H1 (cell line): ENCODE measurements at regions not wholly inside any gene's neighbourhood (a gene's known extent, or its start where the extent isn't known, plus 50 kb on each side); places are given as distances from the start of the nearest gene placed in this dataset.

Source experiments
- CTCF ChIA-PET: fragments of 300-600 bp; sonication (Branson Sonifier 250); formaldehyde crosslinking; loops from one replicate; lab custom pipeline; 2021; ENCODE audit not compliant: partially characterized antibody; lab: Charles Lee
- POLR2A ChIA-PET: fragments of 300-600 bp; sonication (Branson Sonifier 250); formaldehyde crosslinking; loops from one replicate; lab custom pipeline; 2021; ENCODE audit warnings: inconsistent platforms; ENCODE audit not compliant: partially characterized antibody; lab: Charles Lee
- DNase-seq, 2 experiments: peaks; one replicate each; pipeline versions ENCODE4 v3.0.0 to v3.0.0-alpha.2; 2010 to 2022; ENCODE audit warnings: low spot score in 2 of 2, low read depth in 1 of 2, mixed read lengths in 1 of 2
- FAIRE-seq: peaks from 2 replicates; lab custom pipeline; 2011; peaks lifted over from hg19 to GRCh38; lab: Jason Lieb, UNC
- H2AFZ ChIP-seq: 2 replicates; pipeline ENCODE4 v1.8.1; 2012; ENCODE audit warnings: low read length, inconsistent platforms
- H2AK5ac ChIP-seq: 2 replicates; pipeline ENCODE4 v1.6.1; 2013; ENCODE audit warnings: low read depth, low read length
- H2BK120ac ChIP-seq: replicated peaks from 2 replicates; pipeline ENCODE3; 2013; ENCODE audit warnings: low read depth, low read length, inconsistent platforms
- H2BK12ac ChIP-seq: 2 replicates; pipeline ENCODE4 v1.6.1; 2013; ENCODE audit warnings: low read depth, low read length
- H2BK15ac ChIP-seq: 2 replicates; pipeline ENCODE4 v1.6.1; 2013; ENCODE audit warnings: low read length
- H2BK20ac ChIP-seq: 2 replicates; pipeline ENCODE4 v1.6.1; 2013; ENCODE audit warnings: low read length
- H2BK5ac ChIP-seq: 2 replicates; pipeline ENCODE4 v1.6.1; 2013; ENCODE audit warnings: low read depth, low read length
- H3K14ac ChIP-seq: 2 replicates; pipeline ENCODE4 v1.6.1; 2013; ENCODE audit warnings: inconsistent platforms; ENCODE audit not compliant: insufficient read length
- H3K18ac ChIP-seq: 2 replicates; pipeline ENCODE4 v1.6.1; 2013; ENCODE audit warnings: low read length; ENCODE audit errors: extremely low read depth
- H3K23ac ChIP-seq: 2 replicates; pipeline ENCODE4 v1.6.1; 2013; ENCODE audit warnings: inconsistent platforms; ENCODE audit not compliant: insufficient read length
- H3K23me2 ChIP-seq: 2 replicates; pipeline ENCODE4 v1.6.1; 2013; ENCODE audit warnings: low read depth, low read length
- H3K27ac ChIP-seq: 2 replicates; pipeline ENCODE4 v1.6.1; 2011; ENCODE audit warnings: low read depth, low read length, inconsistent platforms
- H3K27me3 ChIP-seq, 4 experiments: replicated peaks in 1 of 4; 1 replicate in 1 of 4; 2 replicates in 3 of 4; pipeline versions ENCODE4 v1.6.1 to v1.8.1; 2011 to 2013; ENCODE audit warnings: low read length in 3 of 4, mild to moderate bottlenecking in 3 of 4, inconsistent platforms in 2 of 4, mixed read lengths in 2 of 4, moderate library complexity in 1 of 4; ENCODE audit not compliant: control insufficient read depth in 3 of 4, insufficient read depth in 3 of 4; ENCODE audit errors: extremely low read depth in 1 of 4
- H3K36me3 ChIP-seq, 4 experiments: 2 replicates each; pipeline versions ENCODE4 v1.6.1 to v1.8.1; 2011 to 2013; ENCODE audit warnings: mild to moderate bottlenecking in 4 of 4, low read length in 3 of 4, moderate library complexity in 2 of 4, control low read depth in 1 of 4, inconsistent platforms in 1 of 4; ENCODE audit not compliant: insufficient read depth in 4 of 4, control insufficient read depth in 2 of 4
- H3K4ac ChIP-seq: replicated peaks from 2 replicates; pipeline ENCODE3; 2013; ENCODE audit warnings: low read length, low read depth, mixed read lengths, inconsistent platforms; ENCODE audit not compliant: insufficient read length
- H3K4me1 ChIP-seq, 4 experiments: replicated peaks in 1 of 4; 1 replicate in 1 of 4; 2 replicates in 3 of 4; pipeline versions ENCODE4 v1.6.1 to v1.8.1; 2011 to 2013; ENCODE audit warnings: low read length in 3 of 4, inconsistent platforms in 2 of 4, mixed read lengths in 1 of 4; ENCODE audit not compliant: insufficient read depth in 4 of 4, control insufficient read depth in 3 of 4
- H3K4me2 ChIP-seq, 2 experiments: 2 replicates each; pipeline versions ENCODE4 v1.6.1 to v1.8.1; 2011 to 2013; ENCODE audit warnings: low read depth in 2 of 2, low read length in 2 of 2, control low read depth in 1 of 2, inconsistent platforms in 1 of 2, mild to moderate bottlenecking in 1 of 2; ENCODE audit not compliant: insufficient read depth in 1 of 2
- H3K4me3 ChIP-seq, 4 experiments: fragments of 200-600, 300-600 bp in 1 of 4; sonication (generic), shearing (Covaris generic), sonication (Bioruptor Twin) in 1 of 4; 2 replicates each; pipeline versions ENCODE4 v1.5.1 to v1.8.1; 2011 to 2016; ENCODE audit warnings: low read length in 4 of 4, low read depth in 3 of 4, control low read depth in 2 of 4, inconsistent platforms in 2 of 4, mild to moderate bottlenecking in 2 of 4, mixed read lengths in 1 of 4, moderate library complexity in 1 of 4; ENCODE audit not compliant: insufficient read depth in 2 of 4; ENCODE audit errors: extremely low read depth in 1 of 4
- H3K56ac ChIP-seq: replicated peaks from 2 replicates; pipeline ENCODE3; 2013; ENCODE audit warnings: low read depth, mild to moderate bottlenecking, mixed read lengths, low read length, inconsistent platforms; ENCODE audit not compliant: insufficient read length
- H3K79me1 ChIP-seq: 2 replicates; pipeline ENCODE4 v1.6.1; 2013; ENCODE audit warnings: low read depth, low read length, control low read depth
- H3K79me2 ChIP-seq, 2 experiments: 2 replicates each; pipeline versions ENCODE4 v1.6.1 to v1.8.1; 2012 to 2013; ENCODE audit warnings: low read length in 2 of 2, mild to moderate bottlenecking in 2 of 2, inconsistent platforms in 1 of 2; ENCODE audit not compliant: insufficient read depth in 2 of 2, control insufficient read depth in 1 of 2
- H3K9ac ChIP-seq, 4 experiments: replicated peaks in 1 of 4; 1 replicate in 1 of 4; 2 replicates in 3 of 4; pipeline versions ENCODE4 v1.6.1 to v1.8.1; 2011 to 2013; ENCODE audit warnings: low read depth in 3 of 4, low read length in 3 of 4, control low read depth in 2 of 4, mild to moderate bottlenecking in 2 of 4, moderate library complexity in 2 of 4, inconsistent platforms in 1 of 4; ENCODE audit errors: extremely low read depth in 1 of 4
- H3K9me3 ChIP-seq, 2 experiments: 2 replicates each; pipeline versions ENCODE4 v1.6.1 to v1.8.1; 2012 to 2013; ENCODE audit warnings: mild to moderate bottlenecking in 2 of 2, moderate library complexity in 2 of 2, control low read depth in 1 of 2, inconsistent platforms in 1 of 2, low read depth in 1 of 2, low read length in 1 of 2, mixed read lengths in 1 of 2; ENCODE audit not compliant: insufficient read depth in 2 of 2
- H4K20me1 ChIP-seq, 2 experiments: replicated peaks in 1 of 2; 2 replicates each; pipeline versions ENCODE3 to v1.8.1; 2011 to 2013; ENCODE audit warnings: inconsistent platforms in 2 of 2, low read length in 2 of 2, mild to moderate bottlenecking in 1 of 2; ENCODE audit not compliant: insufficient read depth in 2 of 2, control insufficient read depth in 1 of 2
- H4K5ac ChIP-seq: 2 replicates; pipeline ENCODE4 v1.6.1; 2013; ENCODE audit warnings: low read length, low read depth, mixed read lengths, inconsistent platforms; ENCODE audit not compliant: insufficient read length
- H4K8ac ChIP-seq: 2 replicates; pipeline ENCODE4 v1.8.0; 2013; ENCODE audit warnings: mild to moderate bottlenecking, moderate library complexity, low read length, inconsistent platforms; ENCODE audit not compliant: insufficient read depth; ENCODE audit errors: extremely low read depth
- H4K91ac ChIP-seq: replicated peaks from 2 replicates; pipeline ENCODE3; 2013; ENCODE audit warnings: low read length, mixed read lengths, inconsistent platforms; ENCODE audit not compliant: insufficient read length
- BACH1 ChIP-seq: IDR thresholded peaks from 2 replicates; pipeline ENCODE4 v1.6.1; 2012; ENCODE audit warnings: low read length, improper control_type of control experiment
- BCL11A ChIP-seq, 2 experiments: IDR thresholded peaks; one replicate each; pipeline ENCODE4 v1.6.1; 2011; ENCODE audit warnings: low read depth in 2 of 2, low read length in 2 of 2, mild to moderate bottlenecking in 2 of 2
- CEBPB ChIP-seq: IDR thresholded peaks from 2 replicates; pipeline ENCODE4 v1.6.1; 2012; ENCODE audit warnings: low read depth, low read length
- CHD2 ChIP-seq: IDR thresholded peaks from 2 replicates; pipeline ENCODE4 v1.6.1; 2012; ENCODE audit warnings: low read length, improper control_type of control experiment
- CTBP2 ChIP-seq: IDR thresholded peaks from 2 replicates; pipeline ENCODE4 v1.7.0; 2011; ENCODE audit warnings: borderline replicate concordance, mild to moderate bottlenecking, moderate library complexity, mixed read lengths, low read length; ENCODE audit not compliant: insufficient read depth, insufficient read length
- EGR1 ChIP-seq: IDR thresholded peaks from 2 replicates; pipeline ENCODE4 v1.6.1; 2011; ENCODE audit warnings: low read depth, low read length, borderline replicate concordance
- GABPA ChIP-seq: IDR thresholded peaks from 2 replicates; pipeline ENCODE4 v1.6.1; 2011; ENCODE audit warnings: mild to moderate bottlenecking, low read length, moderate library complexity, borderline replicate concordance; ENCODE audit not compliant: insufficient read depth
- GTF2F1 ChIP-seq: IDR thresholded peaks from 2 replicates; pipeline ENCODE4 v1.6.1; 2012; ENCODE audit warnings: low read depth, low read length, improper control_type of control experiment, borderline replicate concordance
- KDM1A ChIP-seq: fragments of 200-600, 300-600 bp; sonication (generic); IDR thresholded peaks from 2 replicates; pipeline ENCODE4 v1.7.1; 2016; ENCODE audit warnings: mild to moderate bottlenecking, low read length, borderline replicate concordance
- KDM4A ChIP-seq: IDR thresholded peaks from one replicate; pipeline ENCODE4 v1.7.1; 2012; ENCODE audit warnings: low read depth, mild to moderate bottlenecking, moderate library complexity, low read length, inconsistent platforms; ENCODE audit not compliant: severe bottlenecking
- MAX ChIP-seq: IDR thresholded peaks from 2 replicates; pipeline ENCODE4 v1.6.1; 2012; ENCODE audit warnings: inconsistent platforms
- SP4 ChIP-seq: IDR thresholded peaks from 2 replicates; pipeline ENCODE4 v1.6.1; 2012; ENCODE audit warnings: low read length, inconsistent platforms
- USF2 ChIP-seq: IDR thresholded peaks from 2 replicates; pipeline ENCODE4 v1.6.1; 2011; ENCODE audit warnings: low read length, improper control_type of control experiment
- WGBS, 2 experiments: shearing (Covaris generic) in 1 of 2; methylation state at CpG; one replicate each; pipeline versions ENCODE4 v1.1.6 to v1.1.7; 2013 to 2015; ENCODE audit warnings: low lambda C conversion rate in 2 of 2, mixed read lengths in 2 of 2, inconsistent platforms in 1 of 2, low coverage in 1 of 2, missing lambda C conversion rate in 1 of 2; ENCODE audit not compliant: insufficient replicate concordance in 2 of 2, insufficient coverage in 1 of 2, insufficient read length in 1 of 2; ENCODE audit errors: extremely low coverage in 1 of 2, missing lambda C conversion rate in 1 of 2; 5-methylcytosine and 5-hydroxymethylcytosine counted together

GRCh38 chr5:33257807-33258429 is 182.8 kb upstream of the TARS1 start:
- CTCF ChIA-PET: no interaction called here
- no peak overlapping the region for H4K5ac ChIP-seq
- TF ChIP-seq GTF2F1 (no peak), MAX (no peak), KDM1A (no peak), CEBPB (no peak), SP4 (no peak), GABPA (no peak), BACH1 (no peak), KDM4A (no peak), CHD2 (no peak), CTBP2 (no peak), USF2 (no peak), EGR1 (no peak), BCL11A (IDR thresholded peaks at IDR 0.05; ENCODE audit: low read depth in 2 of 2, low read length in 2 of 2) (no peak)

More at GRCh38 chr5:33257807-33258429, 182.8 kb upstream of the TARS1 start:
- Histone ChIP-seq H3K9me3 (no peaks in the 10 kb centered on the region), H3K4ac (no peak overlapping the region), H3K4me1 (no peaks in the 10 kb centered on the region), H3K4me3 (no peak overlapping the region), H3K23ac (no peak overlapping the region), H3K27me3 (no peaks in the 10 kb centered on the region), H4K91ac (no peak overlapping the region), H2BK5ac (no peak overlapping the region), H2BK12ac (no peak overlapping the region), H2AK5ac (no peak overlapping the region), H3K27ac (no peak overlapping the region), H2BK15ac (no peak overlapping the region), H2AFZ (peak overlapping the region; percentile 57; the same call in 1 of the 2 replicates), H3K4me2 (no peak overlapping the region), H3K79me2 (no peaks in the 10 kb centered on the region), H4K20me1 (no peaks in the 10 kb centered on the region), H2BK20ac (no peak overlapping the region), H3K36me3 (no peaks in the 10 kb centered on the region), H3K56ac (no peak overlapping the region), H3K9ac (no peak overlapping the region), H3K79me1 (no peaks in the 10 kb centered on the region), H3K14ac (no peak overlapping the region), H3K23me2 (no peaks in the 10 kb centered on the region), H3K18ac (no peak overlapping the region), H2BK120ac (no peak overlapping the region), H4K8ac (no peak overlapping the region)
- POLR2A ChIA-PET: no interaction called here
- FAIRE-seq (no peak), DNase-seq (no peak)
- WGBS, 2 experiments: 94% methylated on average over 4 of the region's 4 CpGs; no CpG with 5 or more reads in 1 of the 2 experiments
